Activated CD8-positive, alpha-beta T cell treated with anti-CD3 and anti-CD28 coated beads for 36 hours (primary cell): ENCODE measurements at regions not wholly inside any gene's neighbourhood (a gene's known extent, or its start where the extent isn't known, plus 50 kb on each side); places are given as distances from the start of the nearest gene placed in this dataset.

Experiments used
- ATAC-seq: fragments of 200-7000 bp; cut with Tn5 transposase; one replicate; pipeline ENCODE4 v1.10.0; 2021; ENCODE audit warnings: mild to moderate bottlenecking, moderate library complexity
- CTCF ChIA-PET: fragments of 350-600 bp; sonication (Branson Sonifier 250); formaldehyde crosslinking; loops from one replicate; lab custom pipeline; 2021; ENCODE audit warnings: antibody characterized with exemption; lab: Charles Lee
- POLR2A ChIA-PET: fragments of 350-600 bp; sonication (Branson Sonifier 250); formaldehyde crosslinking; loops from one replicate; lab custom pipeline; 2021; ENCODE audit warnings: antibody characterized with exemption; lab: Charles Lee
- DNase-seq: peaks from one replicate; pipeline ENCODE4 v3.0.0-alpha.2; 2020
- H3K27ac Mint-ChIP-seq: one replicate; pipeline ENCODE4 v1.8.0; 2021; ENCODE audit warnings: mild to moderate bottlenecking, mixed read lengths
- H3K27me3 Mint-ChIP-seq: one replicate; pipeline ENCODE4 v1.8.0; 2021; ENCODE audit warnings: mixed read lengths
- H3K36me3 Mint-ChIP-seq: one replicate; pipeline ENCODE4 v1.8.0; 2021; ENCODE audit warnings: low read depth, mixed read lengths
- H3K4me1 Mint-ChIP-seq: one replicate; pipeline ENCODE4 v1.8.0; 2021; ENCODE audit warnings: low read depth, mixed read lengths
- H3K4me3 Mint-ChIP-seq: one replicate; pipeline ENCODE4 v1.8.0; 2021; ENCODE audit warnings: mild to moderate bottlenecking, moderate library complexity, mixed read lengths
- H3K9me3 Mint-ChIP-seq: one replicate; pipeline ENCODE4 v1.8.0; 2021; ENCODE audit warnings: mixed read lengths
- intact Hi-C: fragments of 100-400 bp; cut with micrococcal nuclease; formaldehyde crosslinking; loops from one replicate; pipeline ENCODE4 v1.10.0; 2022
- TF ChIP-seq, protein P1 (sequence below): fragments of 200-600 bp; IDR thresholded peaks from one replicate; pipeline ENCODE4 v1.8.0; 2022; ENCODE audit warnings: antibody characterized with exemption, mild to moderate bottlenecking

DNA sequence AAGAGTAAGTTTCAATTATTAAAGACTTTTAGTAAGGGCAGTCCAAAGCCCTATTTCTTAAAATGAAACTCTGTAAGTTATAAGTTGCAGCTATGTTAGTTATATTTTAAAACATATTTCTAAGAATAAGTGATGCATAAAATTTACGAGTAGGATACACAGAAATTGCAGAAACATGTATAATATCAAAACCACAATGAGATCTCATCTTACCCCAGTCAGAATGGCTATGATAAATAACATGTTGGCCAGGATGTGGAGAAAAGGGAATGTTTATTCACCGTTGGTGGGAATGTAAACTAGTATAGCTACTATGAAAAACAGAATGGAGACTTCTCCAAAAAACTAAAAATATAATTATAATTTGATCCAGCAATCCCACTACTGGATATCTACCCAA, 201.2 kb downstream of the CBLN2 start:
- H3K4me1 Mint-ChIP-seq, result no peaks in the 10 kb centered on the region
- peaks cover 2% of the 10 kb centered on the region for H3K9me3 Mint-ChIP-seq
- ChIA-PET POLR2A (no interaction called here), CTCF (no interaction called here)
- no peaks in the 10 kb centered on the region for H3K27me3 Mint-ChIP-seq
- H3K27ac Mint-ChIP-seq, result no peak overlapping the region
- no peaks in the 10 kb centered on the region for H3K36me3 Mint-ChIP-seq
- intact Hi-C loops, result no loop called here
- TF ChIP-seq, protein P1, sequence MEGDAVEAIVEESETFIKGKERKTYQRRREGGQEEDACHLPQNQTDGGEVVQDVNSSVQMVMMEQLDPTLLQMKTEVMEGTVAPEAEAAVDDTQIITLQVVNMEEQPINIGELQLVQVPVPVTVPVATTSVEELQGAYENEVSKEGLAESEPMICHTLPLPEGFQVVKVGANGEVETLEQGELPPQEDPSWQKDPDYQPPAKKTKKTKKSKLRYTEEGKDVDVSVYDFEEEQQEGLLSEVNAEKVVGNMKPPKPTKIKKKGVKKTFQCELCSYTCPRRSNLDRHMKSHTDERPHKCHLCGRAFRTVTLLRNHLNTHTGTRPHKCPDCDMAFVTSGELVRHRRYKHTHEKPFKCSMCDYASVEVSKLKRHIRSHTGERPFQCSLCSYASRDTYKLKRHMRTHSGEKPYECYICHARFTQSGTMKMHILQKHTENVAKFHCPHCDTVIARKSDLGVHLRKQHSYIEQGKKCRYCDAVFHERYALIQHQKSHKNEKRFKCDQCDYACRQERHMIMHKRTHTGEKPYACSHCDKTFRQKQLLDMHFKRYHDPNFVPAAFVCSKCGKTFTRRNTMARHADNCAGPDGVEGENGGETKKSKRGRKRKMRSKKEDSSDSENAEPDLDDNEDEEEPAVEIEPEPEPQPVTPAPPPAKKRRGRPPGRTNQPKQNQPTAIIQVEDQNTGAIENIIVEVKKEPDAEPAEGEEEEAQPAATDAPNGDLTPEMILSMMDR, result no peak
- ATAC-seq (no peak), DNase-seq (no peak)
- H3K4me3 Mint-ChIP-seq, result no peak overlapping the region

DNA sequence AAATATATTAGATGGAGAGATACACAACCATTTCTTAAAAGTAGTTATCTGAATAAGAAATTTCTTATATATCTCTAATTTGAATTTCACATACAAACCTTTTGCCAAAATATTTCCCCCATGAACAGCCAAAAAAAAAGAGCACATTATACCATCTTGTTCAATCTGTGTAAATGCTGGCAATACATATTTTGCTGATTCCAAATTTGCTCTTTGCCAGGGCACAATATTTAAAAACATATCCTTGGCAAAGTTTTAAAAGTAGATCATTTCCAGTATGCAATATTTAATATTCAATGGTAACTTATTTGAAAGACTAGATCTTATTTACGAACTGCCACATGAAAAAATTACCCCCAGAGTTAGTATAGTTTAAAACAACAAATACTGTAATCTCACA, 204.2 kb downstream of the CBLN2 start:
- Mint-ChIP-seq H3K9me3 (peaks cover 2% of the 10 kb centered on the region), H3K36me3 (no peaks in the 10 kb centered on the region), H3K27ac (no peak overlapping the region), H3K4me3 (no peak overlapping the region), H3K27me3 (no peaks in the 10 kb centered on the region), H3K4me1 (no peaks in the 10 kb centered on the region)
- TF ChIP-seq, protein P1, result no peak
- CTCF ChIA-PET, result no interaction called here
- intact Hi-C loops, result no loop called here
- ATAC-seq, result no peak
- no peak for DNase-seq
- POLR2A ChIA-PET, result no interaction called here

DNA sequence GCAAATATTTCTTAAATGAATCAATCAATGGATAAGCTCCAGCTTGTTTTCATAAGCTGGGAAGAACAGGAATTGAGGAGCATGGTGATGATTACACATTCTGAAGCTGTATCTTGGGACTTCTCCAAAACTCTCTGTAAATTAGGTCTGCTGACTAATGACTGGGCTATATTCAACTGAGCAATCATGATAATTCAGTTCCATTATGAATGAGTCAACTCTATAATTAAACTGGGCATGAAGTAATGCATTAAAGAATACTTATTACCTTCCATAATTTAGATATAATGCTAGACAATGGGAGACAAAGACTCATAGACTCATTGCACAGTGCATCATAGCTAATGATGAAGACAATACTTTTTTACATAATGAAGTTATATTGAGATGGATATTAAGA, 207.4 kb downstream of the CBLN2 start:
- ChIA-PET POLR2A (no interaction called here), CTCF (interaction anchor here (0.9 kb wide), 1 partner anchor 18 kb away, joined by 4 read pairs; no protein-coding TSS in a partner anchor)
- H3K27ac Mint-ChIP-seq, result no peak overlapping the region
- ATAC-seq (no peak), DNase-seq (no peak)
- TF ChIP-seq, protein P1, result no peak
- H3K9me3 Mint-ChIP-seq, result peaks cover 3% of the 10 kb centered on the region
- no peaks in the 10 kb centered on the region for H3K4me1 Mint-ChIP-seq
- intact Hi-C loops, result no loop called here
- H3K27me3 Mint-ChIP-seq, result no peaks in the 10 kb centered on the region
- H3K4me3 Mint-ChIP-seq, result no peak overlapping the region
- H3K36me3 Mint-ChIP-seq, result no peaks in the 10 kb centered on the region

DNA sequence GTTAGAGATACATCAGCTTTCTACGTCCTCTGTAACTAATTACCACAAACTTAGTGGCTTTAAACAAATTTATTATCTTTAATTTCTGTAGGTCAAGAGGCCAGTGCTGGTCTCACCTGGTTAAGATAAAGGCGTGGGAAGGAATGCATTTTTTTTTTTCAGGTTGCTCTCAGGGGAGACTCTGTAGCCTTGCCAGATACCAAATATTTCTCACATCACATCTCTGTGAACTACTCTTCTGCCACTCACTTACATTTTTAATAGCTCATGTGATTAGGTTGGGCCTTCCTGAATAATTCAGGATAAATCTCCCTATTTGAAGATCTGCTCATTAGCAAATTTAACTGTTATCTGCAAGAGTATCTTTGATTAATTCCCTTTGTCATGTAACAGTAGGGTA, 214.6 kb downstream of the CBLN2 start:
- H3K27ac Mint-ChIP-seq, result no peak overlapping the region
- H3K36me3 Mint-ChIP-seq, result no peaks in the 10 kb centered on the region
- ChIA-PET CTCF (no interaction called here), POLR2A (no interaction called here)
- TF ChIP-seq, protein P1, result no peak
- intact Hi-C loops, result no loop called here
- DNase-seq (no peak), ATAC-seq (no peak)
- no peaks in the 10 kb centered on the region for H3K4me1 Mint-ChIP-seq
- no peaks in the 10 kb centered on the region for H3K27me3 Mint-ChIP-seq
- H3K9me3 Mint-ChIP-seq, result peaks cover 3% of the 10 kb centered on the region
- H3K4me3 Mint-ChIP-seq, result no peak overlapping the region

DNA sequence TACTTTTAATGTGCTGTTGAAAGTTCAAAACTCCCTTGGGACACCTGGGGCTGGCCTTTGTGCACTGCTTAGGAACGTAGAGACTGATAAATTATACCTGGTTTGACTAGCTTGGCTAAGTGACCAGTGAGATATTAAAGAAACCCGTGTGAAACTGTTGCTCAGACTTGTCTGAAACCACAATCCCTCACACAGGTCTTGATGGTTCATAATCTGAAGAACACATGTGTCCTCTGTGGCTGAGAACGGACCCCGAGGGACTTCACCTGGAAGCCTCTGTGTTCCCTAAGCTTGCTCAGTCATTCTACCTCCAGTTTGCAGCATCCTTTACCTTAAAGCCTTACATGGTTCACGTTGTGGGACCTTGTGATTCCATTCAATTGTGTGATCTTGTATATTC, 218.8 kb downstream of the CBLN2 start:
- Mint-ChIP-seq H3K36me3 (no peaks in the 10 kb centered on the region), H3K27me3 (no peaks in the 10 kb centered on the region), H3K27ac (no peak overlapping the region), H3K4me1 (no peaks in the 10 kb centered on the region), H3K9me3 (no peaks in the 10 kb centered on the region), H3K4me3 (no peak overlapping the region)
- no peak for ATAC-seq
- CTCF ChIA-PET, result no interaction called here
- TF ChIP-seq, protein P1, result no peak
- no peak for DNase-seq
- intact Hi-C loops, result no loop called here
- POLR2A ChIA-PET, result no interaction called here
